NCI-H1436 treated with DMSO at 0.1 percent for 48 hours (cell line): ENCODE measurements at regions not wholly inside any gene's neighbourhood (a gene's known extent, or its start where the extent isn't known, plus 50 kb on each side); places are given as distances from the start of the nearest gene placed in this dataset.
"Not testable (repeated sequence)": the region's sequence is repeated elsewhere in the genome, so short reads cannot be mapped to it uniquely, and the experiment has no call there.

Experiments
- DNase-seq: peaks from one replicate; lab custom pipeline; 2025; lab: John Stamatoyannopoulos, UW

GRCh38 chr2:66031236-66031635 lies 403.7 kb upstream of the MEIS1 start:
- DNase-seq, result no peak

GRCh38 chr2:66030553-66030952 lies 404.4 kb upstream of the MEIS1 start:
- DNase-seq, result no peak

GRCh38 chr2:66024391-66024790 lies 410.5 kb upstream of the MEIS1 start:
- no peak for DNase-seq

- no peak for DNase-seq
Measured at GRCh38 chr2:66021296-66021695, 413.6 kb upstream of the MEIS1 start.

- DNase-seq, result no peak
Measured at GRCh38 chr2:66017763-66018162, 417.2 kb upstream of the MEIS1 start.

GRCh38 chr2:66014450-66014849 lies 420.5 kb upstream of the MEIS1 start:
- DNase-seq, result no peak

GRCh38 chr2:66013456-66013855 lies 421.5 kb upstream of the MEIS1 start:
- DNase-seq, result no peak

- DNase-seq, result no peak
Measured at GRCh38 chr2:66003931-66004330, 431.0 kb upstream of the MEIS1 start.

- no peak for DNase-seq
Measured at GRCh38 chr2:66001538-66001937, 433.4 kb upstream of the MEIS1 start.

GRCh38 chr2:66000901-66001300 lies 434.0 kb upstream of the MEIS1 start:
- DNase-seq, result no peak

- DNase-seq, result no peak
Measured at GRCh38 chr2:65999796-66000195, 435.1 kb upstream of the MEIS1 start.

GRCh38 chr2:65999103-65999502 lies 435.8 kb upstream of the MEIS1 start:
- DNase-seq, result no peak

GRCh38 chr2:65997961-65998360 lies 437.0 kb upstream of the MEIS1 start:
- no peak for DNase-seq

GRCh38 chr2:65992198-65992554 lies 442.7 kb upstream of the MEIS1 start:
- no peak for DNase-seq

- no peak for DNase-seq
Measured at GRCh38 chr2:65991381-65992197, 443.3 kb upstream of the MEIS1 start.

- no peak for DNase-seq
Measured at GRCh38 chr2:65985986-65986385, 448.9 kb upstream of the MEIS1 start.

GRCh38 chr2:65980531-65980930 lies 454.4 kb upstream of the MEIS1 start:
- DNase-seq, result no peak

GRCh38 chr2:65979446-65979845 lies 455.5 kb upstream of the MEIS1 start:
- DNase-seq, result peak; percentile 43

- DNase-seq, result no peak
Measured at GRCh38 chr2:65974067-65974723, 460.7 kb upstream of the MEIS1 start.

- no peak for DNase-seq
Measured at GRCh38 chr2:65969161-65969560, 465.8 kb upstream of the MEIS1 start.

- not testable (repeated sequence) for DNase-seq
Measured at GRCh38 chr2:65963303-65963702, 471.6 kb upstream of the MEIS1 start.

GRCh38 chr2:65960953-65961352 lies 474.0 kb upstream of the MEIS1 start:
- DNase-seq, result no peak

- no peak for DNase-seq
Measured at GRCh38 chr2:65957886-65958285, 477.0 kb upstream of the MEIS1 start.

- no peak for DNase-seq
Measured at GRCh38 chr2:65957454-65957853, 477.5 kb upstream of the MEIS1 start.
